ENCODE measurements at regions not wholly inside any gene's neighbourhood (a gene's known extent, or its start where the extent isn't known, plus 50 kb on each side); places are given as distances from the start of the nearest gene placed in this dataset.

GRCh38 chr6:56387621-56388414 lies 140.4 kb upstream of the COL21A1 start:
- Histone ChIP-seq H3K23me2 (ENCODE audit: insufficient read length, low read depth, low read length, poor library complexity, severe bottlenecking) (no peaks in the 10 kb centered on the region), H3K4ac (ENCODE audit: low read depth, low read length) (no peak overlapping the region), H2BK5ac (ENCODE audit: insufficient read length, low read length) (no peak overlapping the region), H4K20me1 (ENCODE audit: control insufficient read depth, insufficient read depth, insufficient read length) (no peaks in the 10 kb centered on the region), H3T11ph (ENCODE audit: low read length) (no peak overlapping the region), H4K8ac (replicated peaks; ENCODE audit: insufficient read length, low read depth, low read length) (no peak overlapping the region), H3K27ac (ENCODE audit: insufficient read length, low read depth, low read length) (no peak overlapping the region), H2BK12ac (ENCODE audit: insufficient read length, low read depth, low read length) (no peak overlapping the region), H2AK5ac (ENCODE audit: insufficient read length, low read length) (no peak overlapping the region), H4K5ac (ENCODE audit: insufficient read length, low read depth, low read length) (no peak overlapping the region), H2AFZ (ENCODE audit: low read length) (no peak overlapping the region), H4K91ac (ENCODE audit: insufficient read length, low read depth, low read length) (no peak overlapping the region), H3K79me1 (ENCODE audit: insufficient read depth, low read depth, low read length, poor library complexity, severe bottlenecking) (no peaks in the 10 kb centered on the region), H3K4me2 (ENCODE audit: insufficient read depth, insufficient read length, low read length) (no peak overlapping the region), H2BK20ac (ENCODE audit: low read depth, low read length, poor library complexity, severe bottlenecking) (no peak overlapping the region), H3K9ac (ENCODE audit: extremely low read depth, insufficient read length, low read length) (no peak overlapping the region), H3K23ac (ENCODE audit: insufficient read length, low read depth, low read length) (no peak overlapping the region), H3K14ac (ENCODE audit: insufficient read depth, low read length) (no peak overlapping the region), H3K27me3 (ENCODE audit: insufficient read depth, low read length) (no peaks in the 10 kb centered on the region), H3K79me2 (ENCODE audit: insufficient read depth, low read length) (no peaks in the 10 kb centered on the region), H3K18ac (ENCODE audit: insufficient read length, low read depth, low read length) (no peak overlapping the region), H3K9me3 (ENCODE audit: control insufficient read depth, low read depth, low read length) (no peaks in the 10 kb centered on the region), H3K4me1 (ENCODE audit: insufficient read depth, low read length) (no peaks in the 10 kb centered on the region), H2BK120ac (ENCODE audit: low read depth, low read length, poor library complexity, severe bottlenecking) (no peak overlapping the region), H2BK15ac (ENCODE audit: low read depth, low read length) (no peak overlapping the region), H3K56ac (ENCODE audit: insufficient read length, low read depth, low read length) (no peak overlapping the region)
- Mint-ChIP-seq H3K27ac (no peak overlapping the region), H3K4me3 (no peak overlapping the region), H3K9me3 (peaks cover 5 to 7% of the 10 kb centered on the region in 2 experiments; a peak in 3 of 5 replicates), H3K27me3 (ENCODE audit: low read depth) (no peaks in the 10 kb centered on the region), H3K36me3 (ENCODE audit: insufficient read depth in 1 of 3, low read depth in 3 of 3) (peaks cover 0 to 3% (median 2%) of the 10 kb centered on the region in 3 experiments; a peak in 2 of 7 replicates), H3K4me1 (peaks cover 5 to 6% of the 10 kb centered on the region in 2 experiments)
- DNase-seq, result no peak
- TF ChIP-seq CTCF (conservative IDR thresholded peaks at IDR 0.05), result no peak
- WGBS (ENCODE audit: extremely low coverage, insufficient read length, low lambda C conversion rate), result no CpG with 5 or more reads among the region's 2 CpGs
